Erythroblast (primary cell): ENCODE measurements at regions not wholly inside any gene's neighbourhood (a gene's known extent, or its start where the extent isn't known, plus 50 kb on each side); places are given as distances from the start of the nearest gene placed in this dataset.

Experiments used
- GATA1 ChIP-seq: IDR thresholded peaks from 2 replicates; pipeline ENCODE4 v1.6.1; 2011; ENCODE audit warnings: low read depth, mild to moderate bottlenecking, control low read depth, low read length, moderate library complexity
- POLR2A ChIP-seq: IDR thresholded peaks from 2 replicates; pipeline ENCODE4 v1.6.1; 2011; ENCODE audit warnings: mild to moderate bottlenecking, low read length

- no peak for TF ChIP-seq POLR2A
- no peak for TF ChIP-seq GATA1
Observed at GRCh38 chr20:48552550-48552949, 275.2 kb downstream of the PREX1 start.
